ENCODE measurements at regions not wholly inside any gene's neighbourhood (a gene's known extent, or its start where the extent isn't known, plus 50 kb on each side); places are given as distances from the start of the nearest gene placed in this dataset.

- no peak for TF ChIP-seq CREB1 (IDR thresholded peaks at IDR 0.05; ENCODE audit: low read depth)
- TF ChIP-seq REST (IDR thresholded peaks at IDR 0.05; ENCODE audit: low read depth): no peak
- TF ChIP-seq TEAD4 (IDR thresholded peaks at IDR 0.05): no peak
- no peak for TF ChIP-seq YY1 (IDR thresholded peaks at IDR 0.05; ENCODE audit: low read depth)
- TF ChIP-seq TAF1 (IDR thresholded peaks at IDR 0.05; ENCODE audit: low read depth): no peak
- no peak for TF ChIP-seq EP300 (IDR thresholded peaks at IDR 0.05; ENCODE audit: borderline replicate concordance)
- no peak for TF ChIP-seq ZBTB7A (IDR thresholded peaks at IDR 0.05; ENCODE audit: low read depth)
- no peak for TF ChIP-seq EGR1 (IDR thresholded peaks at IDR 0.05)
- no peak for TF ChIP-seq CEBPB (IDR thresholded peaks at IDR 0.05)
- no peak for TF ChIP-seq USF1 (IDR thresholded peaks at IDR 0.05)
Observed at GRCh38 chrX:142688256-142688655, 337.5 kb upstream of the SPANXN4 start.

DNA sequence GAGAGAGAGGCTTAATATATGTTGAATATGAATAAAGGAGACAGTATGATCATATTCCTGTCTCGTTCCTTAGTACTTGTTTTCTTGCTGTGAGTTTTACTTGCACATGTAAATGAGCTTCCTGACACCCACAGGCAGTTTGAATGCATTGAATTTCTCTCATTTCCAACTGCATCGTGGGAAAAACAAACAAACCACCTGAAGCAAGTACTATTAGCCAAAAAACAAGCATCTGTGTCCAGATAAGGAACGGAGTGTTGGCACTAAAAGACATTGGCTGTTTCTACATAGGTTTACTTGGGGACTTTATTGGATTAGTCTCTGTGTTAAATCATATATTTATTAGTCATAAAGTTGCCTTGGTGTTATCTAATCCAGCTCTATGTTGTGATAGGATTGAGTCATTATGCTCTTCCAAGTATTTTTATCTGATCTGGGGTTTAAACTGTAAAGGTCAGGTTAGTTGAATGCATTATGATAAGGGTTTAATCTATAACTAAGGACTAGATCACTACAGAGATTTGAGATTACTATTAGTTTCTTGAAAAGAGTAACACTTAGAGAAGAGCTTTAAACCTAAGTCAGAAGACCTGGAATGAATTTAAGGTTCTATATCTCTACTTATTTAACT, 339.0 kb upstream of the SPANXN4 start:
- no peak for TF ChIP-seq FOXM1 (IDR thresholded peaks at IDR 0.05; ENCODE audit: borderline replicate concordance, low read depth)
- TF ChIP-seq YY1 (IDR thresholded peaks at IDR 0.05; ENCODE audit: low read depth): no peak
- TF ChIP-seq CEBPB (IDR thresholded peaks at IDR 0.05): no peak
- TF ChIP-seq TCF12 (IDR thresholded peaks at IDR 0.05; ENCODE audit: low read depth): no peak
- no peak for TF ChIP-seq USF1 (IDR thresholded peaks at IDR 0.05)
- no peak for TF ChIP-seq NFIC (IDR thresholded peaks at IDR 0.05)
- TF ChIP-seq, protein P1, sequence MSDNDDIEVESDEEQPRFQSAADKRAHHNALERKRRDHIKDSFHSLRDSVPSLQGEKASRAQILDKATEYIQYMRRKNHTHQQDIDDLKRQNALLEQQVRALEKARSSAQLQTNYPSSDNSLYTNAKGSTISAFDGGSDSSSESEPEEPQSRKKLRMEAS (IDR thresholded peaks at IDR 0.05): no peak
- TF ChIP-seq EP300 (IDR thresholded peaks at IDR 0.05; ENCODE audit: borderline replicate concordance): no peak
- TF ChIP-seq ZBTB7A (IDR thresholded peaks at IDR 0.05; ENCODE audit: low read depth): no peak
- TF ChIP-seq RAD21 (IDR thresholded peaks at IDR 0.05; ENCODE audit: low read depth): no peak
- TF ChIP-seq EGR1 (IDR thresholded peaks at IDR 0.05): no peak
- TF ChIP-seq TEAD4 (IDR thresholded peaks at IDR 0.05): no peak
- TF ChIP-seq REST (IDR thresholded peaks at IDR 0.05; ENCODE audit: low read depth): no peak
- TF ChIP-seq CREB1 (IDR thresholded peaks at IDR 0.05; ENCODE audit: low read depth): no peak

DNA sequence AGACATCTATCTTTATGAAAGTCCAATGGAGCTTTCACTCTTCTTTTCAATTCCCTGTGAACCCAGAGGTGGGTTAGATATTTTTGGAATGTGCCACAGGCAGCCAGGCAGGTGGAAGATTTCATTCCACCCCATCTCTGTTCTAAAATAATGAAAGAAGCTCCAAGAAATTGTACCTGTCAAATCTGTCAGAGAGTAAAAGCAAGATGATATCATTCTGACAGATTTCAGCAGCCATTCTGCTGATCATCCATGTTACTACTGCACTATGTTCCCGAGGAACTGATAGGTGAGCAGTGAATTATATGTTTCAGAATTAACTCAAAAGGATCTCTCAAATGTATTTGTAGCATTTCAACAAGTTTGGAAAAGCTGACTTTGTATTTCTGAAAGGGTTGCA, 339.5 kb upstream of the SPANXN4 start:
- TF ChIP-seq, protein P1 (IDR thresholded peaks at IDR 0.05): no peak
- no peak for TF ChIP-seq YY1 (IDR thresholded peaks at IDR 0.05; ENCODE audit: low read depth)
- no peak for TF ChIP-seq EP300 (IDR thresholded peaks at IDR 0.05; ENCODE audit: borderline replicate concordance)
- TF ChIP-seq REST (IDR thresholded peaks at IDR 0.05; ENCODE audit: low read depth): no peak
- TF ChIP-seq USF1 (IDR thresholded peaks at IDR 0.05): no peak
- no peak for TF ChIP-seq TAF1 (IDR thresholded peaks at IDR 0.05; ENCODE audit: low read depth)
- no peak for TF ChIP-seq RAD21 (IDR thresholded peaks at IDR 0.05; ENCODE audit: low read depth)
- no peak for TF ChIP-seq NFIC (IDR thresholded peaks at IDR 0.05)
- TF ChIP-seq ZBTB7A (IDR thresholded peaks at IDR 0.05; ENCODE audit: low read depth): no peak
- no peak for TF ChIP-seq FOXM1 (IDR thresholded peaks at IDR 0.05; ENCODE audit: borderline replicate concordance, low read depth)
- TF ChIP-seq CREB1 (IDR thresholded peaks at IDR 0.05; ENCODE audit: low read depth): no peak
- TF ChIP-seq EGR1 (IDR thresholded peaks at IDR 0.05): no peak
- TF ChIP-seq CEBPB (IDR thresholded peaks at IDR 0.05): no peak
- TF ChIP-seq TCF12 (IDR thresholded peaks at IDR 0.05; ENCODE audit: low read depth): no peak
- no peak for TF ChIP-seq TEAD4 (IDR thresholded peaks at IDR 0.05)

- TF ChIP-seq TAF1 (IDR thresholded peaks at IDR 0.05; ENCODE audit: low read depth) (no peak), CEBPB (IDR thresholded peaks at IDR 0.05) (no peak), TCF12 (IDR thresholded peaks at IDR 0.05; ENCODE audit: low read depth) (no peak), TEAD4 (IDR thresholded peaks at IDR 0.05) (no peak), NFIC (IDR thresholded peaks at IDR 0.05) (no peak), CREB1 (IDR thresholded peaks at IDR 0.05; ENCODE audit: low read depth) (no peak), ZBTB7A (IDR thresholded peaks at IDR 0.05; ENCODE audit: low read depth) (no peak), RAD21 (IDR thresholded peaks at IDR 0.05; ENCODE audit: low read depth) (no peak), FOXM1 (IDR thresholded peaks at IDR 0.05; ENCODE audit: borderline replicate concordance, low read depth) (no peak), EP300 (IDR thresholded peaks at IDR 0.05; ENCODE audit: borderline replicate concordance) (no peak), USF1 (IDR thresholded peaks at IDR 0.05) (no peak), REST (IDR thresholded peaks at IDR 0.05; ENCODE audit: low read depth) (no peak), YY1 (IDR thresholded peaks at IDR 0.05; ENCODE audit: low read depth) (no peak), EGR1 (IDR thresholded peaks at IDR 0.05) (no peak)
- TF ChIP-seq, protein P1 (IDR thresholded peaks at IDR 0.05): no peak
Observed at GRCh38 chrX:142680038-142680437, 345.7 kb upstream of the SPANXN4 start.

All from Ishikawa (cell line).